Uterus (tissue), 3 donors: ENCODE measurements at regions not wholly inside any gene's neighbourhood (a gene's known extent, or its start where the extent isn't known, plus 50 kb on each side); places are given as distances from the start of the nearest gene placed in this dataset.

ENCODE experiments used
- DNase-seq, 2 donors: peaks; one replicate each; pipeline ENCODE4 v3.0.0-alpha.2; 2019 to 2020
- H3K27ac ChIP-seq, 2 donors: fragments of 200-600 bp; sonication (generic); 1 replicate in 1 of 2; 2 replicates in 1 of 2; pipeline ENCODE4 v1.5.1; 2016 to 2018
- H3K27me3 ChIP-seq, 2 donors: fragments of 200-600 bp; sonication (generic); one replicate each; pipeline ENCODE4 v1.5.1; 2018 to 2019; ENCODE audit warnings: control low read depth in 1 of 2
- H3K36me3 ChIP-seq, 2 donors: fragments of 200-600 bp; sonication (generic); one replicate each; pipeline ENCODE4 v1.5.1; 2019; ENCODE audit warnings: control low read depth in 1 of 2
- H3K4me1 ChIP-seq, 2 donors: fragments of 200-600 bp; sonication (generic); one replicate each; pipeline ENCODE4 v1.5.1; 2018 to 2019; ENCODE audit warnings: control low read depth in 1 of 2
- H3K4me3 ChIP-seq, 2 donors: fragments of 200-600 bp; sonication (generic); 1 replicate in 1 of 2; 2 replicates in 1 of 2; pipeline ENCODE4 v1.5.1; 2018 to 2019; ENCODE audit warnings: mild to moderate bottlenecking in 1 of 2
- H3K9me3 ChIP-seq, 2 donors: fragments of 200-600 bp; sonication (generic); one replicate each; pipeline ENCODE4 v1.5.1; 2019; ENCODE audit warnings: control low read depth in 1 of 2
- POLR2A ChIP-seq, 2 donors: fragments of 450-650 bp; IDR thresholded peaks; one replicate each; pipeline ENCODE4 v1.6.1; 2016; ENCODE audit warnings: antibody characterized with exemption in 2 of 2, mild to moderate bottlenecking in 1 of 2, moderate library complexity in 1 of 2
- intact Hi-C: fragments of 100-400 bp; cut with DNase I; formaldehyde crosslinking; loops from one replicate; pipeline ENCODE4 v1.15.1; 2023; ENCODE audit warnings: low total_unique reads
- TF ChIP-seq, protein P1 (sequence below), 4 experiments: fragments of 200-600 bp in 2 of 4; fragments of 450-650 bp in 2 of 4; sonication (generic) in 2 of 4; IDR thresholded peaks; one replicate each; pipeline ENCODE4 v1.5.1; 2016 to 2019; ENCODE audit warnings: antibody characterized with exemption in 4 of 4, mild to moderate bottlenecking in 2 of 4, moderate library complexity in 1 of 4
- donor health status: DM: yes; HTN: yes; CAD: no.

DNA sequence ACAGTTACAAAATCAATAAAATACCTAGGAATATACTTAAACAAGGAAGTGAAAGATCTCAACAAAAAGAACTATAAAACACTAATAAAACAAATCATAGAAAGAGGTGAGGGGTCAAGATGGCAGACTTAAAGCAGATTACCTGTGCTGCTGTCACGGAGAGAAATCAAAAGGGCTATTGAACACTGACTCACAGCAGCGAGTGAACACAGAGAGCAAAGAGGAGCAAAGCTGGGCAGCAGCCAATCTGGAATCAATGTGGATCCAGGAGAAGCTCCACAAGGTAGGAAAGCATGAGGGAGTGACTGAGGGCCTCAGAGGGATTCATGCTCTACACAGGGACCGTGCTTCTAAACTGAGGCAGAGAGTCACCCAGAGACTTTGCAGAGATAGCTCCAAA, 562.0 kb upstream of the SEMA3D start:
- Histone ChIP-seq H3K4me3 (no peak overlapping the region), H3K27ac (no peak overlapping the region), H3K4me1 (no peaks in the 10 kb centered on the region), H3K9me3 (no peaks in the 10 kb centered on the region), H3K36me3 (no peaks in the 10 kb centered on the region), H3K27me3 (no peaks in the 10 kb centered on the region)
- intact Hi-C loops: no loop called here
- no peak for DNase-seq
- TF ChIP-seq, protein P1, sequence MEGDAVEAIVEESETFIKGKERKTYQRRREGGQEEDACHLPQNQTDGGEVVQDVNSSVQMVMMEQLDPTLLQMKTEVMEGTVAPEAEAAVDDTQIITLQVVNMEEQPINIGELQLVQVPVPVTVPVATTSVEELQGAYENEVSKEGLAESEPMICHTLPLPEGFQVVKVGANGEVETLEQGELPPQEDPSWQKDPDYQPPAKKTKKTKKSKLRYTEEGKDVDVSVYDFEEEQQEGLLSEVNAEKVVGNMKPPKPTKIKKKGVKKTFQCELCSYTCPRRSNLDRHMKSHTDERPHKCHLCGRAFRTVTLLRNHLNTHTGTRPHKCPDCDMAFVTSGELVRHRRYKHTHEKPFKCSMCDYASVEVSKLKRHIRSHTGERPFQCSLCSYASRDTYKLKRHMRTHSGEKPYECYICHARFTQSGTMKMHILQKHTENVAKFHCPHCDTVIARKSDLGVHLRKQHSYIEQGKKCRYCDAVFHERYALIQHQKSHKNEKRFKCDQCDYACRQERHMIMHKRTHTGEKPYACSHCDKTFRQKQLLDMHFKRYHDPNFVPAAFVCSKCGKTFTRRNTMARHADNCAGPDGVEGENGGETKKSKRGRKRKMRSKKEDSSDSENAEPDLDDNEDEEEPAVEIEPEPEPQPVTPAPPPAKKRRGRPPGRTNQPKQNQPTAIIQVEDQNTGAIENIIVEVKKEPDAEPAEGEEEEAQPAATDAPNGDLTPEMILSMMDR (IDR thresholded peaks at IDR 0.05): no peak
- no peak for TF ChIP-seq POLR2A (IDR thresholded peaks at IDR 0.05)

DNA sequence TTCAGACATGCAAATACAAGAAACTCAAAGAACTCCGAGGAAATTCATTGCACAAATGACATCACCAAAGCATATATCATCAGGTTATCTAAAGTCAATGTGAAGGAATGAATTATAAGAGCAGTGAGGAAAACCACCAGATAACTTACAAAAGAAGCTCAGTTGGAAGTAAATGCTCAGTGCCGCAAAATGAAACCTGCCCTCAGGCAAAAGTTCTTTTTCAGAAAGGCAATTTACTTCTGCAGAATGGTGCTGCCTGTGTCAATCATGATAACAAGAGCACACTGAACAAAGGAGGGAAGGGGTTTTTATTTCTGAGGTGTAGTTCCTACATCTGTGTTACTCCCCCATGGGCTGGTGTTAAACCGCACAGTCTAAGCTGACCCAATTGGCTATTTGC, 550.6 kb upstream of the SEMA3D start:
- Histone ChIP-seq H3K9me3 (no peaks in the 10 kb centered on the region), H3K4me1 (no peaks in the 10 kb centered on the region), H3K36me3 (no peaks in the 10 kb centered on the region), H3K27ac (no peak overlapping the region), H3K4me3 (no peak overlapping the region), H3K27me3 (no peaks in the 10 kb centered on the region)
- no peak for TF ChIP-seq POLR2A (IDR thresholded peaks at IDR 0.05)
- TF ChIP-seq, protein P1 (IDR thresholded peaks at IDR 0.05): no peak
- intact Hi-C loops: no loop called here
- DNase-seq: no peak

DNA sequence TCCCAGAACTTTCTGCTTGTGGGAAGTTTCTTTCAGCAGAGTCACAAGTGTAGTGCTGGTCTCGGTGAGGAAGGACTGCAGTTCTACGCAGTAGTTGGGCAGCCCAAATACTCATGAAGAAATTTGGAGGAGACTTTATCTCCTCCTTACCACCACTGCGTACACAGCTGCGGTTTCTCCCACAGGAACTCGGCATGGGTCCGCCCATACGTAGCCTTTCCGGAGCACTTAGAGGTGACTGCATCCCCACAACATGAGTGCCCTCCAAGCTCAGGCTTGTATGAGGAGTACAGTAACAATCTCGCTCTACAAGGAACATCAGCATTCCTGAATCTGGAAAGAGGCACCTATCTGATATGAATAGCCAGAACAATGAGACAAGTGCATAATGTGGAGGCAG, 549.2 kb upstream of the SEMA3D start:
- no peak overlapping the region for H3K4me3 ChIP-seq

DNA sequence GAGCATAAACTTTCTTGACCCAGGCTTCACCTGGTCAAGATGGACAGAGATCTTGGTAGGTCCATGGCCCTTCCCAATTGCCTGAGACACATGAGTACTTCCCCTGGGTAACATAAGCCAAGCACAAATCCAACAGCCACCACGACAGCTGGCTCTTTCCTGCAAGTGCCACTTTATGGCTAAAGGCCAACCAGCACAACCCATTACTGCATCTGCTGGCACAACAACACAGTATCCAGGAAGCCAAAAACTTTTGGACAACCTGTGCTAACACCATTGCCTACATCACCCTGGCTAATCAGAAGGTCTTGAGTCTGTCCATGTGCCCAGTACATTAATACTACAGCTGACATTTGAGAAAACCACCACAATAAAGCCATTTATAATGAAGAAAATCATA, 548.0 kb upstream of the SEMA3D start:
- intact Hi-C loops: no loop called here
- TF ChIP-seq POLR2A (IDR thresholded peaks at IDR 0.05): no peak
- TF ChIP-seq, protein P1 (IDR thresholded peaks at IDR 0.05): no peak
- Histone ChIP-seq H3K36me3 (no peaks in the 10 kb centered on the region), H3K4me3 (no peak overlapping the region), H3K9me3 (no peaks in the 10 kb centered on the region), H3K27ac (no peak overlapping the region), H3K4me1 (no peaks in the 10 kb centered on the region), H3K27me3 (no peaks in the 10 kb centered on the region)
- DNase-seq: no peak

More for the DNA sequence above, 549.2 kb upstream of the SEMA3D start:
- intact Hi-C loops: no loop called here
- Histone ChIP-seq H3K4me1 (no peaks in the 10 kb centered on the region), H3K27ac (no peak overlapping the region), H3K27me3 (no peaks in the 10 kb centered on the region), H3K36me3 (no peaks in the 10 kb centered on the region), H3K9me3 (no peaks in the 10 kb centered on the region)
- DNase-seq: no peak
- no peak for TF ChIP-seq POLR2A (IDR thresholded peaks at IDR 0.05)
- TF ChIP-seq, protein P1 (IDR thresholded peaks at IDR 0.05): no peak

DNA sequence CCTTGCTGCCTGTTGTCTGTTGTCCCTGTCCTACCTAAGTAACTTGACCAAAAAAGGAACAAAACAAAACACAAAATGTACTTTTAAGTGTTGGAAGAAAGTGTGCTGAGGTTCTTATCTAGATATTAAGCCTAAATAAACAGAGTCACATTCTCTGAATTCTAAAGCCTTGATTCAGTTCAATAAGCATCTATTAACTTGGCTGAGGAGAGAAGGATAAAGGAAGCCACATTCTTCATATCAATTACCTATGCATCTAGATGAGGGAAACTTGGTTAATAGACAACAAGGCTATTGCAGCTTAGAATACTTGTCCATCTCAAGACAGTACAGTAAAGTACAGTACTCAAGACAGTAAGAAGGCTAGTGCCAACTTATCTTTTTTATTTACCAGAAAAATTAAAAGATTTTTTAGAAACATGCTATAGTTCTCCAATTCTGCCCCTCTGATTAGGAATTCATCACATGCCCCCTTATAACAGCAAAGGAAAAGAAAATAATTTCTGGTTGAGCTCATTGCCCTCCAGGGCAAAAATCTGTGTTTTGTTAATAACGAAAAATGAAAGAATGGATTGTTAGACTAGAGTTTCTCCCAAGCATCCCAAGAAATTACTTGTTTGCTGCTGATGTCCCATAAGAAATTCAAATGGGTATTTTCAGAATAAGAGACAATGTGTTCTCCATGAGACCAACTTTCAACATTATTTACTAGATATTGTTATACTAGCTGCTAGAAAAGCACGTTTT, 546.5 kb upstream of the SEMA3D start:
- intact Hi-C loops: no loop called here
- no peaks in the 10 kb centered on the region for H3K4me1 ChIP-seq
- no peaks in the 10 kb centered on the region for H3K27me3 ChIP-seq
- H3K36me3 ChIP-seq: no peaks in the 10 kb centered on the region
- H3K9me3 ChIP-seq: no peaks in the 10 kb centered on the region
- DNase-seq: no peak
- H3K27ac ChIP-seq: no peak overlapping the region
- H3K4me3 ChIP-seq: no peak overlapping the region
- TF ChIP-seq, protein P1 (IDR thresholded peaks at IDR 0.05): no peak
- TF ChIP-seq POLR2A (IDR thresholded peaks at IDR 0.05): no peak
